ENCODE measurements at regions not wholly inside any gene's neighbourhood (a gene's known extent, or its start where the extent isn't known, plus 50 kb on each side); places are given as distances from the start of the nearest gene placed in this dataset.
A peak's percentile ranks its signal among the peaks of the same experiment; 100 is the strongest.

- TF ChIP-seq CHD2 (IDR thresholded peaks at IDR 0.05; ENCODE audit: low read length, partially characterized antibody): no peak
- Histone ChIP-seq H3K4me1 (ENCODE audit: control insufficient read depth in 1 of 2, insufficient read depth in 2 of 2, low read depth in 1 of 2, low read length in 1 of 2) (0 out of 4 replicates have a peak, but pooled peaks cover 0 to 5% of the 10 kb centered on the region in 2 experiments), H3K36me3 (replicated peaks in 1 of 2; ENCODE audit: control insufficient read depth in 1 of 2, insufficient read depth in 2 of 2, low read length in 1 of 2) (no peaks in the 10 kb centered on the region), H3K79me2 (ENCODE audit: insufficient read depth) (no peaks in the 10 kb centered on the region), H3K27me3 (ENCODE audit: insufficient read depth) (no peaks in the 10 kb centered on the region), H2AFZ (ENCODE audit: low read depth) (no peak overlapping the region), H3K9ac (no peak overlapping the region), H3K9me2 (no peaks in the 10 kb centered on the region), H3K4me2 (no peak overlapping the region), H3F3A (replicated peaks; ENCODE audit: insufficient read depth) (peaks cover 6% of the 10 kb centered on the region), H3K4me3 (ENCODE audit: low read depth in 2 of 2, low read length in 1 of 2) (no peak overlapping the region), H4K20me1 (ENCODE audit: insufficient read depth) (no peaks in the 10 kb centered on the region), H3K27ac (ENCODE audit: low read depth in 2 of 2, low read length in 1 of 2) (peak overlapping the region in 1 of 2 experiments; percentile 83; a peak in 2 of 4 replicates), H3K9me3 (no peaks in the 10 kb centered on the region)
- ChIA-PET POLR2A (no interaction called here), CTCF (no interaction called here)
- no peak for DNase-seq
- 42% methylated on average over 7 of the region's 7 CpGs for WGBS (ENCODE audit: low lambda C conversion rate)
These were observed 61.4 kb upstream of the BMP2 start for GRCh38 chr20:6705926-6706548.

- DNase-seq: no peak
- Histone ChIP-seq H3K4me2 (no peak overlapping the region), H3K9me3 (no peaks in the 10 kb centered on the region), H3K27me3 (ENCODE audit: insufficient read depth) (no peaks in the 10 kb centered on the region), H3K9me2 (no peaks in the 10 kb centered on the region), H2AFZ (ENCODE audit: low read depth) (no peak overlapping the region), H3K4me3 (ENCODE audit: low read depth in 2 of 2, low read length in 1 of 2) (no peak overlapping the region), H3K36me3 (replicated peaks in 1 of 2; ENCODE audit: control insufficient read depth in 1 of 2, insufficient read depth in 2 of 2, low read length in 1 of 2) (no peaks in the 10 kb centered on the region), H3F3A (replicated peaks; ENCODE audit: insufficient read depth) (peaks cover 6% of the 10 kb centered on the region), H3K27ac (ENCODE audit: low read depth in 2 of 2, low read length in 1 of 2) (peak overlapping the region in 1 of 2 experiments; percentile 83; a peak in 2 of 4 replicates), H3K9ac (no peak overlapping the region), H4K20me1 (ENCODE audit: insufficient read depth) (no peaks in the 10 kb centered on the region), H3K79me2 (ENCODE audit: insufficient read depth) (no peaks in the 10 kb centered on the region), H3K4me1 (ENCODE audit: control insufficient read depth in 1 of 2, insufficient read depth in 2 of 2, low read depth in 1 of 2, low read length in 1 of 2) (0 out of 4 replicates have a peak, but pooled peaks cover 0 to 5% of the 10 kb centered on the region in 2 experiments)
- CTCF ChIA-PET: no interaction called here
- TF ChIP-seq MAX (IDR thresholded peaks at IDR 0.05; ENCODE audit: low read depth) (no peak), MEF2A (IDR thresholded peaks at IDR 0.05; ENCODE audit: borderline replicate concordance, low read depth) (peak; percentile 57)
- WGBS (ENCODE audit: low lambda C conversion rate): 15% methylated on average over 6 of the region's 6 CpGs
- POLR2A ChIA-PET: no interaction called here
These were observed 62.2 kb upstream of the BMP2 start for GRCh38 chr20:6705106-6705766.

GRCh38 chr20:6704132-6704861 lies 63.2 kb upstream of the BMP2 start:
- DNase-seq: no peak

More at GRCh38 chr20:6704132-6704861, 63.2 kb upstream of the BMP2 start:
- Histone ChIP-seq H3K36me3 (replicated peaks in 1 of 2; ENCODE audit: control insufficient read depth in 1 of 2, insufficient read depth in 2 of 2, low read length in 1 of 2) (no peaks in the 10 kb centered on the region), H3F3A (replicated peaks; ENCODE audit: insufficient read depth) (peaks cover 6% of the 10 kb centered on the region), H2AFZ (ENCODE audit: low read depth) (no peak overlapping the region), H3K79me2 (ENCODE audit: insufficient read depth) (no peaks in the 10 kb centered on the region), H3K9me3 (no peaks in the 10 kb centered on the region), H3K27me3 (ENCODE audit: insufficient read depth) (no peaks in the 10 kb centered on the region), H3K9me2 (no peaks in the 10 kb centered on the region), H3K4me3 (ENCODE audit: low read depth in 2 of 2, low read length in 1 of 2) (no peak overlapping the region), H3K27ac (ENCODE audit: low read depth in 2 of 2, low read length in 1 of 2) (peak overlapping the region in 1 of 2 experiments; percentile 83; a peak in 2 of 4 replicates), H3K4me2 (no peak overlapping the region), H3K4me1 (ENCODE audit: control insufficient read depth in 1 of 2, insufficient read depth in 2 of 2, low read depth in 1 of 2, low read length in 1 of 2) (0 out of 4 replicates have a peak, but pooled peaks cover 0 to 5% of the 10 kb centered on the region in 2 experiments), H4K20me1 (ENCODE audit: insufficient read depth) (no peaks in the 10 kb centered on the region), H3K9ac (peak overlapping the region; percentile 23; the same call in 1 of the 2 replicates)
- WGBS (ENCODE audit: low lambda C conversion rate): 15% methylated on average over 6 of the region's 6 CpGs
- POLR2A ChIA-PET: no interaction called here
- CTCF ChIA-PET: no interaction called here
- TF ChIP-seq MEF2A (IDR thresholded peaks at IDR 0.05; ENCODE audit: borderline replicate concordance, low read depth) (peak; percentile 67; the same call in 1 of the 2 replicates), MXI1 (IDR thresholded peaks at IDR 0.05; ENCODE audit: low read depth, low read length) (no peak)

Measured in SK-N-SH (cell line).